Omental fat pad (tissue), 3 donors: ENCODE measurements at regions not wholly inside any gene's neighbourhood (a gene's known extent, or its start where the extent isn't known, plus 50 kb on each side); places are given as distances from the start of the nearest gene placed in this dataset.

ENCODE experiments used
- ATAC-seq: fragments of 150-250 bp; one replicate; pipeline ENCODE4 v1.9.1; 2016; ENCODE audit warnings: mild to moderate bottlenecking, moderate library complexity; ENCODE audit not compliant: low FRiP score
- DNase-seq: peaks from one replicate; pipeline ENCODE4 v3.0.0-alpha.2; 2019; ENCODE audit warnings: low spot score
- TF ChIP-seq, protein P1 (sequence below), 3 donors: fragments of 450-650 bp; IDR thresholded peaks; one replicate each; pipeline ENCODE4 v1.5.1; 2016 to 2017; ENCODE audit warnings: antibody characterized with exemption in 3 of 3, mild to moderate bottlenecking in 3 of 3, moderate library complexity in 2 of 3

DNA sequence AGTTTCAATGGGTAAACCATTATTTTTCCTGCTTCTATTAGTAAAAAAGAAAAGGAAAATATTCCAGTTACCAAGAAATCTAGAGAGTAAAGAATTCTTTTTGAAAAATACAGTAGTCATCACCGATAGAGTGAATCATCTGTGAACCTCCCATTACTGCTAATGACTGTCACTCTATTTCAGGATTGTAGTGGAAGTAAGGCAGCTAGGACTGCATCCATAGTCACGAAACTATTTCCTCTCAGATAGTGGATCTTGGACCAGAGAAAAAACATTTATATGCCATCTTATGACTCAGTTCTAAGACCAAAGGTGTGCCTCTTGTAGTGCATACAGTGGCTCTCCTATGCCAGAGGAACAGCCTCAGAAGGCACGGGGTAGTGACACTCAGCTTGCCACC lies 173.9 kb upstream of the PLEKHA5 start:
- TF ChIP-seq, protein P1, sequence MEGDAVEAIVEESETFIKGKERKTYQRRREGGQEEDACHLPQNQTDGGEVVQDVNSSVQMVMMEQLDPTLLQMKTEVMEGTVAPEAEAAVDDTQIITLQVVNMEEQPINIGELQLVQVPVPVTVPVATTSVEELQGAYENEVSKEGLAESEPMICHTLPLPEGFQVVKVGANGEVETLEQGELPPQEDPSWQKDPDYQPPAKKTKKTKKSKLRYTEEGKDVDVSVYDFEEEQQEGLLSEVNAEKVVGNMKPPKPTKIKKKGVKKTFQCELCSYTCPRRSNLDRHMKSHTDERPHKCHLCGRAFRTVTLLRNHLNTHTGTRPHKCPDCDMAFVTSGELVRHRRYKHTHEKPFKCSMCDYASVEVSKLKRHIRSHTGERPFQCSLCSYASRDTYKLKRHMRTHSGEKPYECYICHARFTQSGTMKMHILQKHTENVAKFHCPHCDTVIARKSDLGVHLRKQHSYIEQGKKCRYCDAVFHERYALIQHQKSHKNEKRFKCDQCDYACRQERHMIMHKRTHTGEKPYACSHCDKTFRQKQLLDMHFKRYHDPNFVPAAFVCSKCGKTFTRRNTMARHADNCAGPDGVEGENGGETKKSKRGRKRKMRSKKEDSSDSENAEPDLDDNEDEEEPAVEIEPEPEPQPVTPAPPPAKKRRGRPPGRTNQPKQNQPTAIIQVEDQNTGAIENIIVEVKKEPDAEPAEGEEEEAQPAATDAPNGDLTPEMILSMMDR (IDR thresholded peaks at IDR 0.05), result no peak
- DNase-seq (no peak), ATAC-seq (no peak)

DNA sequence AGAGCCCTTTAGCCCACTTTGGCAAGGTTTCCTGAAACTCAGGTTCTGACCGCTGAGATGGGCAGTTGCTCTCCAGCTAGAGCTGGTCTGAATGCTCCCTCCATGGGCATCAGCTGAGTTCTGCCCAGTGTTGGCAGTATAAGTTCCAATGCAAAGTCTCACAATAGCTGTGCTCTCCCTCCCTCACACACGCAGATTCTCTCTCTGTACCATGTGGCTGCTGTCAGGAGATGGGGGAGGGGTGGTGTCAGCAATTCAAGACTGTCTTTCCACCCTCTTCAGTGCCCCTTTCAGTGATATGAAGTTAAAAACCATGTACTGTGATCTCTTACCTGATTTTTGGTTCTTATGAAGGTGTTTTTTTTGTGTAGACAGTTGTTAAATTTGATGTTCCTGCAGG lies 164.3 kb upstream of the PLEKHA5 start:
- ATAC-seq, result no peak
- TF ChIP-seq, protein P1 (IDR thresholded peaks at IDR 0.05), result no peak
- DNase-seq, result no peak

DNA sequence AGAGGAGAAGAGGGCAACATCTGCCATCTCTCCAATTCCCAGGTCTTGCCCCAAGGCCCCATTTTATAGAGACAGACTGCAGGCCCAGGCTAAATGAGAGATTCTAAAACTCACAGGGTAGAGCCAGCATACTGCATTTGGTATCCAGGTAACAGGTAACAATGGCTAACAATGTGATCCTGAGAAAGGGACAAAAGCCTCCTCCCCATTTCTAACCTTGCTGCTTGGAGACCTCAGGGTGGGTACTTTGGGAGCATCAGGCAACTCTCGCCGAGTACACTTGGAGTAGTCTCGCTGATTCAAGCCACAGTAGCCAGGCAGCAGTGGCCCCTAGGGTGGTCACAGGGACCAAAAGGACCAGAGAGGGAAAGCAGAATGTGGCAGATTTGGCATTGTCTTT lies 162.6 kb upstream of the PLEKHA5 start:
- ATAC-seq (no peak), DNase-seq (no peak)
- TF ChIP-seq, protein P1 (IDR thresholded peaks at IDR 0.05), result no peak

DNA sequence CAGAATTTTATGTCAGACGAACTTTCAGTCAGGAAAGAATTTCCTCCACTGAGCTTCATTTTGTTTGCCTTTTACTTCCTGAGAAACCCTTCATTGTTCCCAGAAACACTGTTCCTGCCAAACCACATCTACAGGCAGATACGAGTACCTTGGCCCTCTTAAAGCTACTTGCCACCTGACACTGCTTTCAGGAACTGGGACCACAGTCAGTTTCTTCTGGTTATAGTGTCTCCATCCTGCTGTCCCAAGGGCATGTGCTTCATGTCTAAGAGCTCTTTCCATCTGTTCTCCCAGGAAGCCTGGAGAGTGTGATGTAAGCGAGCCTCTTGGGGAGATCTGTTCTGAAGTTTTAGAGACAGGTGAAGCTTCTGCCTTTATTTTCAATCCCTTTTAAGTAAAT lies 161.7 kb upstream of the PLEKHA5 start:
- no peak for ATAC-seq
- DNase-seq, result no peak
- TF ChIP-seq, protein P1 (IDR thresholded peaks at IDR 0.05), result no peak

DNA sequence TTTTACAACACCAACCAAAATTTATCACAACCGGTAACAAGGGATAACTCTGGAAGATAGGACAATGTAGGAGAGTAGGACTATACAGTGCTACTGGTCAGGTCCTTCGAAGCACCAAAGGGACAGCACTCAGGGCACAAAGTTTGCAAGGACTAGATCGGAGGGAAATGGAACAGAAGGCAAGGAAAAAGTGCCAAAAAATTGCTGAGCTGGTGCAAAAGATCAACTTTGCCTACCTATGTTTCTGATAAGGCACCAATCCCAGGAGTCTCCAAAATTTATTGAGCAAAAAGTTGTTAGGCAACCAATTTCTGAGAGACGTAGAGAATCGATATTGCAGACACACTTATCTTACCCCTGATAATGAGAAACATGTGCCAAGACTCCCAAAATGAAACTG lies 160.0 kb upstream of the PLEKHA5 start:
- ATAC-seq, result no peak
- no peak for DNase-seq
- TF ChIP-seq, protein P1 (IDR thresholded peaks at IDR 0.05), result no peak

DNA sequence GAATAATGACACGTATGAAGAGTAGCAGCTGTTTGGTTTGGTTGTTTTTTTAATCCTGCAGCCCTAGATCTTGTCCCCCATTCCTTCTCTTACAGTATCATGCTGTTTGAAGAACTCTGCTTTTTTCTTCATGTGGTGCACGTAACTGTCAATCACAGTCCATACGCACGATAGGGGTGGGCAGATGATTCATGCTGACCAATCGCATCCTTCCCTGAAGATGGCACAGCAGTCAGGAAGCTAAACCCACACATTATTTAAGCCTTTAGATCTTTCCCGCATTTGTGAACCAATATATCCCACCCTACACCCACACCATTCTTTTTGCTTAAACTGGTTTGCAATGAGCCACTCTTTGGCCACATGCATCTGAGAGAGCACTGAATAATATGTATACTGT lies 158.9 kb upstream of the PLEKHA5 start:
- TF ChIP-seq, protein P1 (IDR thresholded peaks at IDR 0.05), result no peak
- DNase-seq, result no peak
- no peak for ATAC-seq

DNA sequence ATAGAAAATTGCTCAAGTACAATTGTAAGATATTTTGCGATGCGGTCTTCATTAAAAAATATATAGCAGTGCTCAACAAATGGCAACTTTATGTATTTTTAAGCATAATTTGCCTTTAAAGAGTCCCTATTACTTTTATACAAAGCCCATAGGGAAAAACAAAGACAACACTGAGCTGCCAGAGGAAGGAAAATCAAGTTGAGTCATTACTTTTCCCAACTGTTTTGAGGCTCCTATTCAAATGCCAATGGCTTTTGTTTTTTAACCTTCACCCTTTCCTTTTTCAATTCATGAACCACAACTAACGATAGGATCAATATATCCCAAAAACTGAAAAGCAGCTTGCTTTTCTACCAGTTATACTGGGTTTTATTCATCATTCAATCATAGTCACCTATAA lies 157.6 kb upstream of the PLEKHA5 start:
- DNase-seq (no peak), ATAC-seq (no peak)
- TF ChIP-seq, protein P1 (IDR thresholded peaks at IDR 0.05), result no peak
